Prostate gland (tissue), 2 donors: ENCODE measurements at regions not wholly inside any gene's neighbourhood (a gene's known extent, or its start where the extent isn't known, plus 50 kb on each side); places are given as distances from the start of the nearest gene placed in this dataset.

ENCODE experiments used
- DNase-seq: peaks from one replicate; pipeline ENCODE4 v3.0.0-alpha.2; 2019; ENCODE audit warnings: low spot score
- H3K27ac ChIP-seq, 2 donors: fragments of 200-600 bp; sonication (generic); 2 replicates each; pipeline ENCODE4 v1.5.1; 2017 to 2019
- H3K27me3 ChIP-seq: fragments of 200-600 bp; sonication (generic); replicated peaks from 2 replicates; pipeline ENCODE4 v1.5.1; 2019; ENCODE audit not compliant: insufficient read depth
- H3K36me3 ChIP-seq, 2 donors: fragments of 200-600 bp; sonication (generic); 1 replicate in 1 of 2; 2 replicates in 1 of 2; pipeline versions ENCODE4 v1.5.1 to v1.8.1; 2017 to 2019
- H3K4me1 ChIP-seq: fragments of 200-600 bp; sonication (generic); replicated peaks from 2 replicates; pipeline ENCODE4 v1.5.1; 2019
- H3K4me3 ChIP-seq, 2 donors: fragments of 200-600 bp; sonication (generic); 2 replicates each; pipeline ENCODE4 v1.5.1; 2017 to 2019
- H3K9me3 ChIP-seq: fragments of 200-600 bp; sonication (generic); 2 replicates; pipeline ENCODE4 v1.5.1; 2017
- POLR2A ChIP-seq: fragments of 450-650 bp; IDR thresholded peaks from one replicate; pipeline ENCODE4 v1.6.1; 2016; ENCODE audit warnings: antibody characterized with exemption, mild to moderate bottlenecking
- POLR2AphosphoS5 ChIP-seq: sonication (generic); formaldehyde crosslinking; IDR thresholded peaks from one replicate; pipeline ENCODE4 v1.6.1; 2017; ENCODE audit warnings: antibody characterized with exemption
- WGBS: methylation state at CpG from one replicate; pipeline ENCODE4 v1.1.5; 2018; 5-methylcytosine and 5-hydroxymethylcytosine counted together
- intact Hi-C: fragments of 100-400 bp; cut with DNase I; formaldehyde crosslinking; loops from one replicate; pipeline ENCODE4 v1.14.2; 2022
- TF ChIP-seq, protein P1 (sequence below), 4 experiments: fragments of 200-600 bp in 2 of 4; fragments of 450-650 bp in 2 of 4; sonication (generic) in 2 of 4; IDR thresholded peaks; 1 replicate in 3 of 4; 2 replicates in 1 of 4; pipeline ENCODE4 v1.5.1; 2016 to 2019; ENCODE audit warnings: antibody characterized with exemption in 4 of 4, mild to moderate bottlenecking in 2 of 4, moderate library complexity in 2 of 4

DNA sequence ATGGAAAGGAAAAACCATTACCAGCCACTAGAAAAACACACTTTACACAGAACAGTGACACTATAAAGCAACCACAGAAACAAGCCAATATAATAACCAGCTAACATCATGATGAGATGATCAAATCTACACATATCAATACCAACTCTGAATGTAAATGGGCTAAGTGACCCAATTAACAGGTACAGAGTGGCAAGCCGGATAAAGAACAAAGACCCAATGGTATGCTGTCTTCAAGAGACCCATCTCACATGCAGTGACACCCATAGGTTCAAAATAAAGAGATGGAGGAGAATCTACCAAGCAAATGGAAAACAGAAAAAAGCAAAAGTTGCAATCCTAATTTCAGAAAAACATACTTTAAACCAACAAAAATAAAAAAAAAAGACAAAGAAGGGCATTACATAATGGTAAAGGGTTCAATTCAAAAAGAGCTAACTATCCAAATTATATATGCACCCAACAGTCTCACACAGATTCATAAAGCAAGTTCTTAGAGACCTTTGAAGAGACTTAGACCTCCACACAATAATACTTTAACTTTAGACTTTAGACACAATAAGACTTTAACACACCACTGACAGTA, 160.3 kb upstream of the TMEM45B start:
- 82% methylated on average over 1 of the region's 1 CpG for WGBS
- Histone ChIP-seq H3K36me3 (no peaks in the 10 kb centered on the region), H3K9me3 (no peaks in the 10 kb centered on the region), H3K4me1 (no peaks in the 10 kb centered on the region), H3K27me3 (no peaks in the 10 kb centered on the region), H3K4me3 (no peak overlapping the region), H3K27ac (no peak overlapping the region)
- TF ChIP-seq, protein P1, sequence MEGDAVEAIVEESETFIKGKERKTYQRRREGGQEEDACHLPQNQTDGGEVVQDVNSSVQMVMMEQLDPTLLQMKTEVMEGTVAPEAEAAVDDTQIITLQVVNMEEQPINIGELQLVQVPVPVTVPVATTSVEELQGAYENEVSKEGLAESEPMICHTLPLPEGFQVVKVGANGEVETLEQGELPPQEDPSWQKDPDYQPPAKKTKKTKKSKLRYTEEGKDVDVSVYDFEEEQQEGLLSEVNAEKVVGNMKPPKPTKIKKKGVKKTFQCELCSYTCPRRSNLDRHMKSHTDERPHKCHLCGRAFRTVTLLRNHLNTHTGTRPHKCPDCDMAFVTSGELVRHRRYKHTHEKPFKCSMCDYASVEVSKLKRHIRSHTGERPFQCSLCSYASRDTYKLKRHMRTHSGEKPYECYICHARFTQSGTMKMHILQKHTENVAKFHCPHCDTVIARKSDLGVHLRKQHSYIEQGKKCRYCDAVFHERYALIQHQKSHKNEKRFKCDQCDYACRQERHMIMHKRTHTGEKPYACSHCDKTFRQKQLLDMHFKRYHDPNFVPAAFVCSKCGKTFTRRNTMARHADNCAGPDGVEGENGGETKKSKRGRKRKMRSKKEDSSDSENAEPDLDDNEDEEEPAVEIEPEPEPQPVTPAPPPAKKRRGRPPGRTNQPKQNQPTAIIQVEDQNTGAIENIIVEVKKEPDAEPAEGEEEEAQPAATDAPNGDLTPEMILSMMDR (IDR thresholded peaks at IDR 0.05), result no peak
- no peak for TF ChIP-seq POLR2AphosphoS5
- no peak for TF ChIP-seq POLR2A
- intact Hi-C loops, result no loop called here
- no peak for DNase-seq

DNA sequence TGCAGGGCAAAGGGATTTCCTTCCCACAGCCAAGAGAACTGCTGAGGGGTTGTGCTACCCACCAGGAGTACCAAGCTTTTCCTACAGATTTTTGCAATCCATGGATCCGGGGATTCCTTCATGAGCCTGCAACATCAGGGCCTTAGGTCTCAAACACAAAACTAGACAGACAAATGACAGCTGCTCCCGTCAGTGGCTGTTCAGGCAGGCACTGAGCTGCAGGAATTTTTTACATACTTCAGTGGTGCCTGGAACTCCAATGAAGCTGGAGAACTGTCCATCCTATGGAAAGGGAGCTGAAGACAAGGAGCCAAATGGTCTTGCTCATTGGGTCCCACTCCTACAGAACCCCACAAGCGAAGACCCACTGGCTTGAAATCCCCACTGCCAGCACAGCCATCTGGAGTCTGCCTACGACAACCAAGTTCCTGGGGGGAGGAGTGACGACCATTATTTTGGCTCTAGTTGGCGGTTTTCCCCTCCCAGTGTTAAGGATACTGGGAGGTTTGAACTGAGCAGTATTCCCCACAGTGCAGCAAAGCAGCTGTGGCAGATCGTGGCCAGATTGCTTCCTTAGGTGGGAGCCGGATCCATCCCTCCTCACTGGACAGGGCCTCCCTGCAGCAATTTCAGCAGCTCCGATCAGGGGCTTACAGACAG, 157.7 kb upstream of the TMEM45B start:
- no peak overlapping the region for H3K4me3 ChIP-seq
- no peak for DNase-seq
- TF ChIP-seq POLR2AphosphoS5 (no peak), POLR2A (no peak)
- TF ChIP-seq, protein P1 (IDR thresholded peaks at IDR 0.05), result no peak
- H3K27ac ChIP-seq, result no peak overlapping the region
- no peaks in the 10 kb centered on the region for H3K27me3 ChIP-seq
- WGBS, result 72% methylated on average over 9 of the region's 9 CpGs
- H3K9me3 ChIP-seq, result no peaks in the 10 kb centered on the region
- no peaks in the 10 kb centered on the region for H3K4me1 ChIP-seq
- intact Hi-C loops, result no loop called here
- H3K36me3 ChIP-seq, result no peaks in the 10 kb centered on the region

DNA sequence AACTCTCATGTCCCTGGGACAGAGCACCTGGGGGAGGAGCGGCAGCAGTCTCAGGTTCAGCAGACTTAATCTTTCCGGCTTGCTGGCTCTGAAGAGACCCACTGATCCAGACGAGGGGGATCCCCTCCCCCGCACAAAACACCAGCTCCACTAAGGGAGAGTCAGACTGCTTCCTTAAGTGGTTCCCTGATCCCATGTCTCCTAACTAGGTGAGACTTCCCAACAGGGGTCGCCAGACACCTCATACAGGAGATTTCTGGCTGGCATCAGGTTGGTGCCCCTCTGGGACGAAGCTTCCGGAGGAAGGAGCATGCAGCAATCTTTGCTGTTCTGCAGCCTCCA, 157.2 kb upstream of the TMEM45B start:
- Histone ChIP-seq H3K27me3 (no peaks in the 10 kb centered on the region), H3K4me1 (no peaks in the 10 kb centered on the region), H3K9me3 (no peaks in the 10 kb centered on the region), H3K36me3 (no peaks in the 10 kb centered on the region), H3K27ac (no peak overlapping the region), H3K4me3 (no peak overlapping the region)
- no peak for DNase-seq
- intact Hi-C loops, result no loop called here
- WGBS, result 80% methylated on average over 7 of the region's 7 CpGs
- no peak for TF ChIP-seq POLR2AphosphoS5
- TF ChIP-seq, protein P1 (IDR thresholded peaks at IDR 0.05), result no peak
- TF ChIP-seq POLR2A, result no peak

DNA sequence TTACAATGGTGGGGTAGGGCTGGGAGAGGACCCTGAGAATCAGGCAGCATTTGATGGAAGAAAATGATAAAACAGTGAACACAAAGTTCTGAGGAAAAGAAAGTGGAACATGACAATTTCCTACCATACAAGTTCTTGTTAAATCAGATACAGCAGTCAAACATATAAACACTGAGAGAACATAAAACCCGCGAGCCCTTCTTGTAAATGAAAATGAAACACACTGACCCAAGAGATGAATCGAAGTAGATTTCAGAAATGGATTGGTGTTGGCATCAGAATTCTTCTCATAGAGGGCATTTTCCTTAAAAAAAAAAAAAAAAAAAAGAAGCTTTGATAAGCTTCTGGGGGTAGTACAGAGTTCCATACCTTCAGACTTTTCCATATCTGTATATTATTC, 134.7 kb upstream of the TMEM45B start:
- 8% methylated on average over 3 of the region's 3 CpGs for WGBS
- intact Hi-C loops, result no loop called here
- TF ChIP-seq, protein P1 (IDR thresholded peaks at IDR 0.05), result no peak
- TF ChIP-seq POLR2A (no peak), POLR2AphosphoS5 (no peak)
- DNase-seq, result no peak
- no peak overlapping the region for H3K27ac ChIP-seq
- no peaks in the 10 kb centered on the region for H3K36me3 ChIP-seq
- no peaks in the 10 kb centered on the region for H3K27me3 ChIP-seq
- H3K4me3 ChIP-seq, result no peak overlapping the region
- no peaks in the 10 kb centered on the region for H3K4me1 ChIP-seq
- no peaks in the 10 kb centered on the region for H3K9me3 ChIP-seq
